HL-60 (cell line): ENCODE measurements at regions not wholly inside any gene's neighbourhood (a gene's known extent, or its start where the extent isn't known, plus 50 kb on each side); places are given as distances from the start of the nearest gene placed in this dataset.

Experiments used
- DNase-seq, 2 experiments: peaks; one replicate each; pipeline ENCODE4 v3.0.0-alpha.2; 2010 to 2020; ENCODE audit warnings: low read depth in 1 of 2, low spot score in 1 of 2
- H3K27ac ChIP-seq: fragments of 250-450 bp; sonication (Bioruptor Pico); replicated peaks from 2 replicates; pipeline ENCODE4 v1.5.1; 2020; ENCODE audit warnings: mild to moderate bottlenecking, moderate library complexity
- H3K27me3 ChIP-seq: fragments of 250-450 bp; sonication (Bioruptor Pico); 2 replicates; pipeline ENCODE4 v1.5.1; 2021; ENCODE audit warnings: mild to moderate bottlenecking, moderate library complexity; ENCODE audit not compliant: insufficient read depth, poor library complexity, severe bottlenecking
- H3K4me3 ChIP-seq: replicated peaks from 2 replicates; pipeline ENCODE4 v1.5.1; 2011; ENCODE audit warnings: mild to moderate bottlenecking, control low read depth, low read length; ENCODE audit not compliant: insufficient read depth
- GABPA ChIP-seq: IDR thresholded peaks from 2 replicates; pipeline ENCODE4 v1.6.1; 2012; ENCODE audit warnings: low read depth
- POLR2AphosphoS5 ChIP-seq: IDR thresholded peaks from 2 replicates; pipeline ENCODE4 v1.6.1; 2012; ENCODE audit warnings: low read depth
- REST ChIP-seq: IDR thresholded peaks from 2 replicates; pipeline ENCODE4 v1.6.1; 2012; ENCODE audit warnings: low read depth; ENCODE audit not compliant: insufficient replicate concordance
- SPI1 ChIP-seq: IDR thresholded peaks from 2 replicates; pipeline ENCODE4 v1.6.1; 2012; ENCODE audit warnings: low read depth, mild to moderate bottlenecking, borderline replicate concordance
- TF ChIP-seq, protein P1 (sequence below): IDR thresholded peaks from one replicate; pipeline ENCODE4 v1.5.1; 2011; ENCODE audit warnings: low read length, control low read depth, inconsistent platforms; ENCODE audit not compliant: insufficient read depth

DNA sequence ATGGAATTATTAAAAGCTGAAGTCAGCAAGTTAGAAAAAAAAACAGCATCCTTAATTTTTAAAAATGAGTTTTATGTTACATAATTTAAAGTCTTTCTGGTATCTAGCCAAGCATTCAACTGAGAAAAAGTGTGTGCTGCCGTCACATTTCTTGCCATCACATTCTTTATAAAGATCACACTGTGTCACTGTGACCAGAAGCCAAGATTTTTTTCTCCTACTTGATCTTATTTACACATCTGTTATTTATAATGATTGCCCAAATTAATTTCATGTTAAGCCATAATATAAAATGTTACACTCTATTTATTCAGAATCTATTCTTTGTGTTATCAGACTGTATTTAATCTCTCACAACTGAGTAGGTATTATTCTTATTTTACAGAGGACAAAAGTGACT is 1603.7 kb downstream of the PLA2G4A start:
- TF ChIP-seq REST, result no peak
- no peak for TF ChIP-seq POLR2AphosphoS5
- TF ChIP-seq SPI1, result no peak
- no peak for TF ChIP-seq GABPA
- TF ChIP-seq, protein P1, sequence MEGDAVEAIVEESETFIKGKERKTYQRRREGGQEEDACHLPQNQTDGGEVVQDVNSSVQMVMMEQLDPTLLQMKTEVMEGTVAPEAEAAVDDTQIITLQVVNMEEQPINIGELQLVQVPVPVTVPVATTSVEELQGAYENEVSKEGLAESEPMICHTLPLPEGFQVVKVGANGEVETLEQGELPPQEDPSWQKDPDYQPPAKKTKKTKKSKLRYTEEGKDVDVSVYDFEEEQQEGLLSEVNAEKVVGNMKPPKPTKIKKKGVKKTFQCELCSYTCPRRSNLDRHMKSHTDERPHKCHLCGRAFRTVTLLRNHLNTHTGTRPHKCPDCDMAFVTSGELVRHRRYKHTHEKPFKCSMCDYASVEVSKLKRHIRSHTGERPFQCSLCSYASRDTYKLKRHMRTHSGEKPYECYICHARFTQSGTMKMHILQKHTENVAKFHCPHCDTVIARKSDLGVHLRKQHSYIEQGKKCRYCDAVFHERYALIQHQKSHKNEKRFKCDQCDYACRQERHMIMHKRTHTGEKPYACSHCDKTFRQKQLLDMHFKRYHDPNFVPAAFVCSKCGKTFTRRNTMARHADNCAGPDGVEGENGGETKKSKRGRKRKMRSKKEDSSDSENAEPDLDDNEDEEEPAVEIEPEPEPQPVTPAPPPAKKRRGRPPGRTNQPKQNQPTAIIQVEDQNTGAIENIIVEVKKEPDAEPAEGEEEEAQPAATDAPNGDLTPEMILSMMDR, result no peak
- DNase-seq, result no peak
- Histone ChIP-seq H3K4me3 (no peak overlapping the region), H3K27ac (no peak overlapping the region), H3K27me3 (no peaks in the 10 kb centered on the region)

- Histone ChIP-seq H3K27ac (no peak overlapping the region), H3K4me3 (no peak overlapping the region), H3K27me3 (no peaks in the 10 kb centered on the region)
- DNase-seq, result no peak
- TF ChIP-seq POLR2AphosphoS5 (no peak), SPI1 (no peak), GABPA (no peak), REST (no peak)
- TF ChIP-seq, protein P1, result no peak
These were observed 1604.7 kb downstream of the PLA2G4A start for GRCh38 chr1:188433425-188433824.

- TF ChIP-seq POLR2AphosphoS5 (no peak), REST (no peak), GABPA (no peak), SPI1 (no peak)
- TF ChIP-seq, protein P1, result no peak
- no peak overlapping the region for H3K4me3 ChIP-seq
- H3K27me3 ChIP-seq, result no peaks in the 10 kb centered on the region
- no peak for DNase-seq
- no peak overlapping the region for H3K27ac ChIP-seq
These were observed 1615.8 kb downstream of the PLA2G4A start for GRCh38 chr1:188444526-188444925.
